ENCODE measurements at regions not wholly inside any gene's neighbourhood (a gene's known extent, or its start where the extent isn't known, plus 50 kb on each side); places are given as distances from the start of the nearest gene placed in this dataset.

DNA sequence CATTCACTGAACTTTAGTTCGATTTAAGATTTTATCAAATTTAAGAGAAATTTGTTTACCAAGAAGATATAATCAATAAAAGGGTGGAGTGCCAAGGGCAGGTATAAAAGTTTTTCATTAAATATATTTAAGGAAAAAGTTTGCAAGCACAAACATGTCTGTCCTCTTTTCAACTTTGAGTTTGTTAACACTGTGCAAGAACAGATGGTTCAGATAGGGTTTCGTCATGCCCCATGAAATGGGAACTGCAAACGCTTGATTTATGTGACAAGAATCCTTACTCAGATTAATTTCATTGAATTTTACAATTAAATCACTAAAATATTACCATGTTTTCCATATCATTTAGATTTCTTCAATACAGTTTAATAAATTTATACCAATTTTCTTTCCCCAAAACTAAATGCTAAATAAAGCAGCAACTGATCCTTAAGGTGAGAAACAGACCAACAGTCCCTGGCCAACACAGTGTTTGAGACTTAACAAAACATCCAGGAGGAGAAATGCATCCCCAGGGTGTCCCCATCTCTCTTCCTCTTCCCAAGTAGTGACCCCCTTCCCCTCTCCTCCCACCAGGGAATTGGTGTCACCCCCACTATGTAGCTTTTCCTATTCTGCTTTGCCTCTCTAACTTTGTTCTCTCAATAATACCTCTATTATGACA, 292.9 kb downstream of the LTN1 start:
- H3K36me3 Mint-ChIP-seq (ENCODE audit: low read depth): peaks cover 33% of the 10 kb centered on the region
- no peak overlapping the region for H3K4me3 Mint-ChIP-seq
- TF ChIP-seq, protein P1, sequence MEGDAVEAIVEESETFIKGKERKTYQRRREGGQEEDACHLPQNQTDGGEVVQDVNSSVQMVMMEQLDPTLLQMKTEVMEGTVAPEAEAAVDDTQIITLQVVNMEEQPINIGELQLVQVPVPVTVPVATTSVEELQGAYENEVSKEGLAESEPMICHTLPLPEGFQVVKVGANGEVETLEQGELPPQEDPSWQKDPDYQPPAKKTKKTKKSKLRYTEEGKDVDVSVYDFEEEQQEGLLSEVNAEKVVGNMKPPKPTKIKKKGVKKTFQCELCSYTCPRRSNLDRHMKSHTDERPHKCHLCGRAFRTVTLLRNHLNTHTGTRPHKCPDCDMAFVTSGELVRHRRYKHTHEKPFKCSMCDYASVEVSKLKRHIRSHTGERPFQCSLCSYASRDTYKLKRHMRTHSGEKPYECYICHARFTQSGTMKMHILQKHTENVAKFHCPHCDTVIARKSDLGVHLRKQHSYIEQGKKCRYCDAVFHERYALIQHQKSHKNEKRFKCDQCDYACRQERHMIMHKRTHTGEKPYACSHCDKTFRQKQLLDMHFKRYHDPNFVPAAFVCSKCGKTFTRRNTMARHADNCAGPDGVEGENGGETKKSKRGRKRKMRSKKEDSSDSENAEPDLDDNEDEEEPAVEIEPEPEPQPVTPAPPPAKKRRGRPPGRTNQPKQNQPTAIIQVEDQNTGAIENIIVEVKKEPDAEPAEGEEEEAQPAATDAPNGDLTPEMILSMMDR (IDR thresholded peaks at IDR 0.05): no peak
- peak overlapping the region; percentile 95 for H3K27ac Mint-ChIP-seq
- H3K9me3 Mint-ChIP-seq: peaks cover 54% of the 10 kb centered on the region
- no peak for DNase-seq
- peaks cover 38% of the 10 kb centered on the region for H3K4me1 Mint-ChIP-seq
- H3K27me3 Mint-ChIP-seq (ENCODE audit: low read depth, poor library complexity): no peaks in the 10 kb centered on the region

DNA sequence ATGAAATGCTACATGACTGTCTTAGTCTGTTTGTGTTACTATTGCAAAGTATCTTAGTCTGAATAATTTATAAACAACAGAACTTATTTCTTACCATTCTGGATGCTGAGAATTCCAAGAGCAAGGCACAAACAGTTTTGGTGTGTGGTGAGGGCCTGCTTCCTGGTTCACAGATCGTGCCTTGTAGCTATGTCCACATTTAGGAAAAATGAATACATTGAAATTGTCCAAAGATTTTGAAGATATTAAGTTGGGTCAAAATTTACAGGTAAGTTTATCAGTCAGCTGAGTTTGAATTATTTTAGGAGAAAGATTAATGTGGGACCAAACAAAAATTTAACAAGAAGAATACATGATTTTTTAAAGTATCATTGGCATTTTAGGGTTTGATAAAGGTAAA, 293.5 kb downstream of the LTN1 start:
- H3K27me3 Mint-ChIP-seq (ENCODE audit: low read depth, poor library complexity): no peaks in the 10 kb centered on the region
- DNase-seq: no peak
- no peak overlapping the region for H3K4me3 Mint-ChIP-seq
- H3K36me3 Mint-ChIP-seq (ENCODE audit: low read depth): peaks cover 33% of the 10 kb centered on the region
- TF ChIP-seq, protein P1 (IDR thresholded peaks at IDR 0.05): no peak
- H3K4me1 Mint-ChIP-seq: peaks cover 33% of the 10 kb centered on the region
- H3K9me3 Mint-ChIP-seq: peaks cover 54% of the 10 kb centered on the region
- peak overlapping the region; percentile 95 for H3K27ac Mint-ChIP-seq

DNA sequence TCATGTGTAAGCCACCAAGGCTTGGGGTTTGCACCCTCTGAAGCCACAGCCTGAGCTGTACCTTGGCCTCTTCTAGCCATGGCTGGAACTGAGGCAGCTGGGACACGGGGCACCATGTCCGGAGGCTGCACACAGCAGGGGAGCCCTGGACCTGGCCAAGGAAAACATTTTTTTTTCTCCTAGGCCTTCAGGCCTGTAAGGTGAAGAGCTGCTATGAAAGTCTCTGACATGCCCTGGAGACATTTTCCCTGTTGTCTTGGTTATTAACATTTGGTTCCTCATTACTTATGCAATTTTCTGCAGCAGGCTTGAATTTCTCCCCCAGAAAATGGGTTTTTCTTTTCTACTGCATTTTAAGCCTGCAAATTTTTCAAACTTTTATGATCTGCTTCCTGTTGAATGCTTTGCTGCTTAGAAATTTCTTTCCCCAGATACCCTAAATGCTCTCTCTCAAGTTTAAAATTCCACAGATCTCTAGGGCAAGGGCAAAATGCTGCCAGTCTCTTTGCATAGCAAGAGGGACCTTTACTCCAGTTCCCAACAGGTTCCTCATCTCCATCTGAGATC, 295.8 kb downstream of the LTN1 start:
- H3K9me3 Mint-ChIP-seq: peaks cover 33% of the 10 kb centered on the region
- no peak for DNase-seq
- H3K27ac Mint-ChIP-seq: no peak overlapping the region
- H3K4me3 Mint-ChIP-seq: no peak overlapping the region
- TF ChIP-seq, protein P1 (IDR thresholded peaks at IDR 0.05): no peak
- peaks cover 28% of the 10 kb centered on the region for H3K36me3 Mint-ChIP-seq (ENCODE audit: low read depth)
- peaks cover 25% of the 10 kb centered on the region for H3K4me1 Mint-ChIP-seq
- H3K27me3 Mint-ChIP-seq (ENCODE audit: low read depth, poor library complexity): no peaks in the 10 kb centered on the region

DNA sequence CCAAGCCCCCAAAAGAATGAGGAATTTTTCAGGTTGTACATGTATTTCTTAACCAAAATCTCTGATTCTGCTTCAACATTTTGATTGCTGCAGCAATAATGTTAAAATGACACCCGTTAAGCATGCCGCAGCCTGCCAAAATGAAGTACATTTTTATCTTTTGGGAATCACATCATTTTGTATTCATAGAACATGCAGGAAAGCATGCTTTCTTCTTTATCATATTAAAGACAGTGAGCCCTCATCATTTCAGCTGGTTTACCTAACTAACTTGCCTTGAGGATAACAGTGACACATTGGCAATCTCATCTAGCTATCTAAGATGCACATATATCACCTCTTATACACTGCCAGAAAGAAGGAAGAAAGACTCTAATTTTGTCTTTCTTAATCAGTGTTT, 299.2 kb downstream of the LTN1 start:
- Mint-ChIP-seq H3K4me1 (peaks cover 1% of the 10 kb centered on the region), H3K36me3 (ENCODE audit: low read depth) (peaks cover 13% of the 10 kb centered on the region), H3K27me3 (ENCODE audit: low read depth, poor library complexity) (no peaks in the 10 kb centered on the region), H3K9me3 (peaks cover 15% of the 10 kb centered on the region), H3K27ac (no peak overlapping the region), H3K4me3 (no peak overlapping the region)
- TF ChIP-seq, protein P1 (IDR thresholded peaks at IDR 0.05): no peak
- no peak for DNase-seq

- H3K9me3 Mint-ChIP-seq: peaks cover under 1% of the 10 kb centered on the region
- no peak overlapping the region for H3K4me3 Mint-ChIP-seq
- TF ChIP-seq, protein P1 (IDR thresholded peaks at IDR 0.05): no peak
- H3K27ac Mint-ChIP-seq: no peak overlapping the region
- peaks cover under 1% of the 10 kb centered on the region for H3K36me3 Mint-ChIP-seq (ENCODE audit: low read depth)
- no peak for DNase-seq
- H3K27me3 Mint-ChIP-seq (ENCODE audit: low read depth, poor library complexity): no peaks in the 10 kb centered on the region
- peaks cover 5% of the 10 kb centered on the region for H3K4me1 Mint-ChIP-seq
Measured at GRCh38 chr21:28690196-28690595, 302.5 kb downstream of the LTN1 start.

DNA sequence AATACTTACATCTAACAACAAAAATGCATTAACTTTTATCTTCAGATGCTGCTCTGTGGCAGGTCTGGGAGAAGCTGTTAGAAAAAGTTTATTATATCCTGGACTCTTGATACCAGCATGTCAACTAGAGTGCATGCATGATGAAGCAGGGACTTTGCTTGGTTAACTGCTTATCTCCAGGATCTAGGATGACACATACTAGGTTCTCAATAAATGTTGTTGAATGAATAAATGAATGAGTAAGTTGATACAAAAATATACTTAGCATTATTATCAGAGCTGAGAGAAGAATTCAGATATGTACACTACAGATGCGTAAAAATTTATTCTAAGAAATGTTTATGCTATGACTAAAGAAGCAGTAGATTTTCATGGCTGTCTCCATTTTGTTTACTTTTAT, 304.3 kb downstream of the LTN1 start:
- no peak for DNase-seq
- Mint-ChIP-seq H3K4me3 (no peak overlapping the region), H3K36me3 (ENCODE audit: low read depth) (no peaks in the 10 kb centered on the region), H3K4me1 (peaks cover 5% of the 10 kb centered on the region), H3K9me3 (no peaks in the 10 kb centered on the region), H3K27ac (no peak overlapping the region), H3K27me3 (ENCODE audit: low read depth, poor library complexity) (no peaks in the 10 kb centered on the region)
- TF ChIP-seq, protein P1 (IDR thresholded peaks at IDR 0.05): no peak

Measured in nephron progenitor cell (in vitro differentiated cells).